Peyer's patch (tissue), 4 donors: ENCODE measurements at regions not wholly inside any gene's neighbourhood (a gene's known extent, or its start where the extent isn't known, plus 50 kb on each side); places are given as distances from the start of the nearest gene placed in this dataset.

ENCODE experiments used
- POLR2A ChIP-seq, 2 donors: fragments of 450-650 bp; IDR thresholded peaks; one replicate each; pipeline ENCODE4 v1.5.1; 2017; ENCODE audit warnings: antibody characterized with exemption in 2 of 2, mild to moderate bottlenecking in 2 of 2, moderate library complexity in 2 of 2
- TF ChIP-seq, protein P1 (sequence below), 6 experiments: fragments of 450-650 bp in 4 of 6; fragments of 200-600 bp in 2 of 6; sonication (generic) in 1 of 6; IDR thresholded peaks; one replicate each; pipeline ENCODE4 v1.5.1; 2017 to 2019; ENCODE audit warnings: antibody characterized with exemption in 6 of 6, mild to moderate bottlenecking in 3 of 6, moderate library complexity in 1 of 6

DNA sequence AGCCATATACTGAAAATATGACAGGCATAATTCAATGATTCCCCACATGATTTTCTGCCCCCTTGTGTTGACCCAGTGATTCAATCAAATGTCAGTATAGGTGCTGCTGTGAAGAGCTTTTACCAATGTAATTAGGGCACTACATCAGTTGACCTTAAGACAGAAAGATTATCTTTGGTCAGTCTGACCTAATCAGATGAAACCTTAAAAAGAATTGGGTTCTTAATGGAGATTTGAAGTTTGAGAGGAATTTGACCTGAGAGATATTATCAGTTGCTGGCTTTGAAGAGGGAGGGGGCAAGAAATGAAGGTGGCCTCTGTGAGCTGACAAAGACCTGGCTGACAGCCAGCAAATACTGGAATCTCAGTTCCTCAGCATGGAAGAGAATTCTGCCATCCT lies 358.7 kb upstream of the CA10 start:
- no peak for TF ChIP-seq POLR2A (IDR thresholded peaks at IDR 0.05)
- TF ChIP-seq, protein P1, sequence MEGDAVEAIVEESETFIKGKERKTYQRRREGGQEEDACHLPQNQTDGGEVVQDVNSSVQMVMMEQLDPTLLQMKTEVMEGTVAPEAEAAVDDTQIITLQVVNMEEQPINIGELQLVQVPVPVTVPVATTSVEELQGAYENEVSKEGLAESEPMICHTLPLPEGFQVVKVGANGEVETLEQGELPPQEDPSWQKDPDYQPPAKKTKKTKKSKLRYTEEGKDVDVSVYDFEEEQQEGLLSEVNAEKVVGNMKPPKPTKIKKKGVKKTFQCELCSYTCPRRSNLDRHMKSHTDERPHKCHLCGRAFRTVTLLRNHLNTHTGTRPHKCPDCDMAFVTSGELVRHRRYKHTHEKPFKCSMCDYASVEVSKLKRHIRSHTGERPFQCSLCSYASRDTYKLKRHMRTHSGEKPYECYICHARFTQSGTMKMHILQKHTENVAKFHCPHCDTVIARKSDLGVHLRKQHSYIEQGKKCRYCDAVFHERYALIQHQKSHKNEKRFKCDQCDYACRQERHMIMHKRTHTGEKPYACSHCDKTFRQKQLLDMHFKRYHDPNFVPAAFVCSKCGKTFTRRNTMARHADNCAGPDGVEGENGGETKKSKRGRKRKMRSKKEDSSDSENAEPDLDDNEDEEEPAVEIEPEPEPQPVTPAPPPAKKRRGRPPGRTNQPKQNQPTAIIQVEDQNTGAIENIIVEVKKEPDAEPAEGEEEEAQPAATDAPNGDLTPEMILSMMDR (IDR thresholded peaks at IDR 0.05): no peak
